Esophagus squamous epithelium (tissue), 5 donors: ENCODE measurements at regions not wholly inside any gene's neighbourhood (a gene's known extent, or its start where the extent isn't known, plus 50 kb on each side); places are given as distances from the start of the nearest gene placed in this dataset.

Experiments
- DNase-seq: peaks from one replicate; lab custom pipeline; 2025; lab: John Stamatoyannopoulos, UW
- H3K27ac ChIP-seq, 4 donors: fragments of 200-600 bp; sonication (generic); one replicate each; pipeline ENCODE4 v1.5.1; 2016 to 2019; ENCODE audit warnings: mild to moderate bottlenecking in 1 of 4
- H3K27me3 ChIP-seq, 4 donors: fragments of 200-600 bp; sonication (generic); 1 replicate in 3 of 4; 2 replicates in 1 of 4; pipeline versions ENCODE4 v1.5.1 to v1.6.0; 2017 to 2021; ENCODE audit warnings: antibody characterized with exemption in 1 of 4
- H3K36me3 ChIP-seq, 3 donors: fragments of 200-600 bp; sonication (generic); one replicate each; pipeline ENCODE4 v1.5.1; 2016 to 2019
- H3K4me1 ChIP-seq, 3 donors: fragments of 200-600 bp; sonication (generic); one replicate each; pipeline ENCODE4 v1.5.1; 2017 to 2019
- H3K4me3 ChIP-seq, 4 donors: fragments of 200-600 bp; sonication (generic); 1 replicate in 3 of 4; 2 replicates in 1 of 4; pipeline ENCODE4 v1.5.1; 2016 to 2019; ENCODE audit warnings: mild to moderate bottlenecking in 2 of 4, moderate library complexity in 1 of 4
- H3K9me3 ChIP-seq, 3 donors: fragments of 200-600 bp; sonication (generic); one replicate each; pipeline ENCODE4 v1.5.1; 2016 to 2019
- CTCF ChIP-seq, 6 experiments: fragments of 450-650 bp in 4 of 6; fragments of 200-600 bp in 2 of 6; sonication (generic) in 2 of 6; IDR thresholded peaks; one replicate each; pipeline ENCODE4 v1.5.1; 2016 to 2019; ENCODE audit warnings: antibody characterized with exemption in 6 of 6, mild to moderate bottlenecking in 4 of 6, moderate library complexity in 4 of 6
- POLR2A ChIP-seq, 4 donors: fragments of 450-650 bp; IDR thresholded peaks; one replicate each; pipeline ENCODE4 v1.6.1; 2017; ENCODE audit warnings: antibody characterized with exemption in 4 of 4, mild to moderate bottlenecking in 4 of 4, moderate library complexity in 3 of 4
- WGBS, 2 donors: methylation state at CpG; one replicate each; pipeline ENCODE4 v1.1.5; 2018; 5-methylcytosine and 5-hydroxymethylcytosine counted together
- intact Hi-C: fragments of 100-400 bp; cut with DNase I; formaldehyde crosslinking; loops from one replicate; pipeline ENCODE4 v1.15.0; 2022
- donor health status: DM: yes; HTN: yes; CAD: no.

- no peaks in the 10 kb centered on the region for H3K36me3 ChIP-seq
- peaks cover 0 to 80% (median 0%) of the 10 kb centered on the region in 4 donors for H3K27me3 ChIP-seq
- no peaks in the 10 kb centered on the region for H3K4me1 ChIP-seq
- TF ChIP-seq POLR2A (IDR thresholded peaks at IDR 0.05) (no peak), CTCF (IDR thresholded peaks at IDR 0.05) (no peak)
- no peak overlapping the region for H3K4me3 ChIP-seq
- WGBS, 2 donors, result 50 to 60% methylated on average over 2 of the region's 2 CpGs
- no peak for DNase-seq
- no peaks in the 10 kb centered on the region for H3K9me3 ChIP-seq
- no peak overlapping the region for H3K27ac ChIP-seq
- intact Hi-C loops, result loop anchor here (10.0 kb wide), 1 partner anchor 62 kb away; no protein-coding TSS in a partner anchor
These were observed 73.6 kb upstream of the CCL1 start for GRCh38 chr17:34436607-34437006.

GRCh38 chr17:34435182-34435928 is 72.3 kb upstream of the CCL1 start:
- H3K9me3 ChIP-seq, result no peaks in the 10 kb centered on the region
- H3K27ac ChIP-seq, result no peak overlapping the region
- no peaks in the 10 kb centered on the region for H3K36me3 ChIP-seq
- no peak for TF ChIP-seq CTCF (IDR thresholded peaks at IDR 0.05)
- no peak for TF ChIP-seq POLR2A (IDR thresholded peaks at IDR 0.05)
- peaks cover 0 to 79% (median 0%) of the 10 kb centered on the region in 4 donors for H3K27me3 ChIP-seq
- DNase-seq, result no peak
- WGBS, 2 donors, result 40 to 46% methylated on average over 6 of the region's 6 CpGs
- no peak overlapping the region for H3K4me3 ChIP-seq
- intact Hi-C loops, result loop anchor here (10.0 kb wide), 1 partner anchor 61 kb away; no protein-coding TSS in a partner anchor
- H3K4me1 ChIP-seq, result no peaks in the 10 kb centered on the region

GRCh38 chr17:34434052-34434451 is 71.0 kb upstream of the CCL1 start:
- Histone ChIP-seq H3K27ac (no peak overlapping the region), H3K36me3 (no peaks in the 10 kb centered on the region), H3K4me3 (no peak overlapping the region), H3K27me3 (peaks cover 0 to 81% (median 0%) of the 10 kb centered on the region in 4 donors), H3K4me1 (no peaks in the 10 kb centered on the region), H3K9me3 (no peaks in the 10 kb centered on the region)
- no peak for TF ChIP-seq POLR2A (IDR thresholded peaks at IDR 0.05)
- no peak for TF ChIP-seq CTCF (IDR thresholded peaks at IDR 0.05)
- intact Hi-C loops, result loop anchor here (10.0 kb wide), 1 partner anchor 59 kb away; no protein-coding TSS in a partner anchor
- 29 to 37% methylated on average over 2 to 4 of the region's 4 CpGs for WGBS, 2 donors
- DNase-seq, result no peak

GRCh38 chr17:34424814-34425491 is 61.9 kb upstream of the CCL1 start:
- H3K36me3 ChIP-seq, result no peaks in the 10 kb centered on the region
- 28 to 32% methylated on average over 11 to 12 of the region's 14 CpGs for WGBS, 2 donors
- H3K4me1 ChIP-seq, result peaks cover 0 to 6% (median 0%) of the 10 kb centered on the region in 3 donors
- H3K27ac ChIP-seq, result no peak overlapping the region
- H3K27me3 ChIP-seq, result peaks cover 3 to 85% (median 3%) of the 10 kb centered on the region in 4 donors
- H3K4me3 ChIP-seq, result no peak overlapping the region
- TF ChIP-seq CTCF (IDR thresholded peaks at IDR 0.05) (no peak), POLR2A (IDR thresholded peaks at IDR 0.05) (no peak)
- no peaks in the 10 kb centered on the region for H3K9me3 ChIP-seq
- intact Hi-C loops, result loop anchor here (10.0 kb wide), 2 partner anchors 210 to 700 kb away; partner anchors contain the start of gene FNDC8
- no peak for DNase-seq
